ENCODE measurements at regions not wholly inside any gene's neighbourhood (a gene's known extent, or its start where the extent isn't known, plus 50 kb on each side); places are given as distances from the start of the nearest gene placed in this dataset.

- H3K4me3 ChIP-seq (ENCODE audit: low read length), result no peak overlapping the region
- no peak for TF ChIP-seq ZNF274 (IDR thresholded peaks at IDR 0.05; ENCODE audit: low read depth, low read length)
Measured at GRCh38 chr6:71430018-71430417, 141.4 kb downstream of the OGFRL1 start.

GRCh38 chr6:71433441-71433840 is 144.8 kb downstream of the OGFRL1 start:
- no peak for TF ChIP-seq ZNF274 (IDR thresholded peaks at IDR 0.05; ENCODE audit: low read depth, low read length)
- H3K4me3 ChIP-seq (ENCODE audit: low read length), result no peak overlapping the region

DNA sequence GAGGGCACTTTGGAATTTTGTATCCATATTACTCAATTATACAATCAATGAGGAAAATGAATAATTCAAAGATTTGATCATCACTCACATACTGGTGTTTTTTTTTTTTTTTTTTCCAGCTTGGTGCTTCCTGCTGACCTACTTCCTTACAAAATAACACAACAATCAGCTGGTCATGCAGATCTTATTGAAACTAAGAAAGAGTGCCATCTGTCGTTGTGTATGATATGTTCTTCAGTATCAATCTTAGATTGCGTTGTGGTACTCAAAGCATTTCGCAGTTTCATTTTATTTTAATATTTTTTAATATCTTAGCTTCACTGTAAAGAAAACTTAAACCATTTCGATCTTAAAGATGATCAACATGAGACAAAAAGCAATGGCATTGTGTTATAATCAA is 155.6 kb downstream of the OGFRL1 start:
- no peak for TF ChIP-seq ZNF274 (IDR thresholded peaks at IDR 0.05; ENCODE audit: low read depth, low read length)
- H3K4me3 ChIP-seq (ENCODE audit: low read length), result no peak overlapping the region

GRCh38 chr6:71446057-71446456 is 157.4 kb downstream of the OGFRL1 start:
- no peak for TF ChIP-seq ZNF274 (IDR thresholded peaks at IDR 0.05; ENCODE audit: low read depth, low read length)
- no peak overlapping the region for H3K4me3 ChIP-seq (ENCODE audit: low read length)

- no peak for TF ChIP-seq ZNF274 (IDR thresholded peaks at IDR 0.05; ENCODE audit: low read depth, low read length)
- H3K4me3 ChIP-seq (ENCODE audit: low read length), result no peak overlapping the region
Measured at GRCh38 chr6:71446470-71446869, 157.9 kb downstream of the OGFRL1 start.

DNA sequence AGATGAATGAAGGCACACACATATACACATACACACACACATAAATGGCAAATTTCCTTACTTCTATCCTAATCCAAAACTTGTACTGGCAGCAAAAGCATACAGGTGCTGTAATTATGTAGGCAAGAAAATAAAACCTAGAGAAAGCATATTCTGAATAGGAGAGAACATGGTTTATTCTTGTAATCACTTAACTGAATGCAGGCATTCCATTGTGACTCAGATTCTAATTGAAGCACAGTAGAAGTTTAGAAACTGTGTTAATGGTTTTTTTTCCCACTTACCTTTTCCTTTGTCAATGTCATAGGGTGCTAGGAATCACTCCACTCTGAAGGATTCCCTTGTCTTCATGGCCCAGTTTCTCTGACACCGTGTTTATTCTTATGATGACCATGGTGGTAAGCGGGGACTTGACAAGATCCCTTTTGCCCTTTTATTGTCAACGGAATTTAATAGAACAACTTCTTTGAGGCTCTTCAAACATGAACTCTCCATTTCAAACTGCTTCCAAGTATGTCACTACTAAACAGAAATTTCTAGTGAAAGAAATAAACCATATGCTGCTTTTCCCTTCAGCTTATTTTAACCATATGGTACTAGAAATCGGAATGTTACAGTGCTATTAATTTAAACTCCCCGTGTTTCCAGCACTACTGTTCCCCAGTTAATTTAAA is 164.2 kb downstream of the OGFRL1 start:
- no peak overlapping the region for H3K4me3 ChIP-seq (ENCODE audit: low read length)
- TF ChIP-seq ZNF274 (IDR thresholded peaks at IDR 0.05; ENCODE audit: low read depth, low read length), result no peak

DNA sequence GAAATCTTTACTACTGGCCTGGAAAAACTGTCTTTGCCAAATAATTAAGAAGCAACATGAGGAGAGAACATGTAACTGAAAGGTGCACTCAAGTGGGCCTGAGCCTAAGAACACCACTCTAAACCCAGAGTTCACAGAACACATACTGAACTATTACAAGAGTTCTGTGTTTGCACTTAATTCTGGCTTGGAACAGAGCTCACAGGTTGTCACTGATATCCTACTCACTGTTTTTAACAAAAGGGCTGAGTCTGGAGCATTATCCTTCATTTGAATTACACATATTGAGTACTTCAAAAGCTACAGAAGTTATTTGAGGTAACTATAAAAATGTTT is 164.7 kb downstream of the OGFRL1 start:
- no peak overlapping the region for H3K4me3 ChIP-seq (ENCODE audit: low read length)
- no peak for TF ChIP-seq ZNF274 (IDR thresholded peaks at IDR 0.05; ENCODE audit: low read depth, low read length)

- no peak for TF ChIP-seq ZNF274 (IDR thresholded peaks at IDR 0.05; ENCODE audit: low read depth, low read length)
- no peak overlapping the region for H3K4me3 ChIP-seq (ENCODE audit: low read length)
Measured at GRCh38 chr6:71454056-71454455, 165.4 kb downstream of the OGFRL1 start.

DNA sequence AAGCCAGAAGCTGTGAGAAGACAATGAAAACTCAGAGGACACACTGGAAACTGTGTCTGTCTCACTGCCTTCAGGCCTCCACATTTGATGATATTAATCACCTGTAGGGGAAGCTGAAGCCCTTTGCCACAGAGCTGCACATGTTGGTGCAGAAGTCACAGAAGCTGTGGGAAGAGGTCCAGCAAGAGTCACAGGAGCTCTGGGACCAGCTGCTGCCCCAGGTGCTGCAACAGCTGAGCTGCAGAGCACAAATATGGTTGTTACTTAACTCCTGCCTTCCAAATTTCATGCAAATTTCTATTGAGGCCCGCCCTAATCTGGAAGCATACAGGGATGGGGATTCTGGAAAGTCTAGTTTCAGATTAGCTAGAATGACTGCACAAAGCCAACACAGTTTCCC is 169.3 kb downstream of the OGFRL1 start:
- no peak for TF ChIP-seq ZNF274 (IDR thresholded peaks at IDR 0.05; ENCODE audit: low read depth, low read length)
- no peak overlapping the region for H3K4me3 ChIP-seq (ENCODE audit: low read length)

DNA sequence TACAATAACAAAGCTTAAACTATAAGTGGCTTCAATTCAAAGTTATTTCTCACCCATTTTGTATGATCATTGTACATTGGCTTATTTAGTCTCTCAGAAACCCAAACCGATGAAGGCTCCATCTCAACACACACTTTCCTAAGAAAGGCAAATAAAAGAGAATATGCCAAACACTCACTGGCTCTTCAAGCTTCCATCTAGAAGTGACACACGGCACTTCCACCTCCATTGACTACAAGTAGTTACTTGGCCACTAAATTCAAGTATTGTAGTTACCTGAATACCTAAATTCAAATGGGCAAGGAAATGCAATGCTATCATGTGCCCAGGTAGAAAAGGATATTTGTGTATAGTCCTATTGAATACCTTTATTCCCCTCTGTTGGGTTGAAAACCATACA is 170.6 kb downstream of the OGFRL1 start:
- no peak for TF ChIP-seq ZNF274 (IDR thresholded peaks at IDR 0.05; ENCODE audit: low read depth, low read length)
- H3K4me3 ChIP-seq (ENCODE audit: low read length), result no peak overlapping the region

- no peak for TF ChIP-seq ZNF274 (IDR thresholded peaks at IDR 0.05; ENCODE audit: low read depth, low read length)
- no peak overlapping the region for H3K4me3 ChIP-seq (ENCODE audit: low read length)
Measured at GRCh38 chr6:71460933-71461332, 172.3 kb downstream of the OGFRL1 start.

GRCh38 chr6:71463061-71463460 is 174.4 kb downstream of the OGFRL1 start:
- no peak for TF ChIP-seq ZNF274 (IDR thresholded peaks at IDR 0.05; ENCODE audit: low read depth, low read length)

GRCh38 chr6:71465096-71465495 is 176.5 kb downstream of the OGFRL1 start:
- no peak overlapping the region for H3K4me3 ChIP-seq (ENCODE audit: low read length)
- no peak for TF ChIP-seq ZNF274 (IDR thresholded peaks at IDR 0.05; ENCODE audit: low read depth, low read length)

More at GRCh38 chr6:71463061-71463460, 174.4 kb downstream of the OGFRL1 start:
- no peak overlapping the region for H3K4me3 ChIP-seq (ENCODE audit: low read length)

- no peak overlapping the region for H3K4me3 ChIP-seq (ENCODE audit: low read length)
- no peak for TF ChIP-seq ZNF274 (IDR thresholded peaks at IDR 0.05; ENCODE audit: low read depth, low read length)
Measured at GRCh38 chr6:71466362-71466761, 177.8 kb downstream of the OGFRL1 start.

- H3K4me3 ChIP-seq (ENCODE audit: low read length), result no peak overlapping the region
Measured at GRCh38 chr6:71468038-71468437, 179.4 kb downstream of the OGFRL1 start.

More at GRCh38 chr6:71468038-71468437, 179.4 kb downstream of the OGFRL1 start:
- no peak for TF ChIP-seq ZNF274 (IDR thresholded peaks at IDR 0.05; ENCODE audit: low read depth, low read length)
